ENCODE measurements at regions not wholly inside any gene's neighbourhood (a gene's known extent, or its start where the extent isn't known, plus 50 kb on each side); places are given as distances from the start of the nearest gene placed in this dataset.

- H3K4me3 ChIP-seq: no peak overlapping the region
- H3K27me3 ChIP-seq: no peaks in the 10 kb centered on the region
- peak overlapping the region; percentile 21 to 36 for H3K27ac ChIP-seq
- peak; percentile 85 to 99 (median 99) for TF ChIP-seq POLR2AphosphoS5 (IDR thresholded peaks at IDR 0.05)
- TF ChIP-seq POLR2A (IDR thresholded peaks at IDR 0.05): no peak
- TF ChIP-seq CTCF (IDR thresholded peaks at IDR 0.05): peak in 2 of 3 donors; percentile 16 to 20
- H3K4me1 ChIP-seq: no peaks in the 10 kb centered on the region
- no peaks in the 10 kb centered on the region for H3K9me3 ChIP-seq
- H3K36me3 ChIP-seq: no peaks in the 10 kb centered on the region
- DNase-seq (ENCODE audit: low spot score in 2 of 2): peak; percentile 76 to 85
- intact Hi-C loops (cut with DNase I; ENCODE audit: low total_unique reads): no loop called here
These were observed 129.0 kb upstream of the MED13L start for GRCh38 chr12:116406529-116406928.

- no peaks in the 10 kb centered on the region for H3K36me3 ChIP-seq
- TF ChIP-seq CTCF (IDR thresholded peaks at IDR 0.05): no peak
- TF ChIP-seq POLR2AphosphoS5 (IDR thresholded peaks at IDR 0.05): no peak
- TF ChIP-seq POLR2A (IDR thresholded peaks at IDR 0.05): no peak
- no peaks in the 10 kb centered on the region for H3K27me3 ChIP-seq
- H3K27ac ChIP-seq: no peak overlapping the region
- H3K4me1 ChIP-seq: no peaks in the 10 kb centered on the region
- DNase-seq (ENCODE audit: low spot score in 2 of 2): no peak
- H3K9me3 ChIP-seq: no peaks in the 10 kb centered on the region
- intact Hi-C loops (cut with DNase I; ENCODE audit: low total_unique reads): no loop called here
- no peak overlapping the region for H3K4me3 ChIP-seq
These were observed 131.2 kb upstream of the MED13L start for GRCh38 chr12:116408489-116409250.

- Histone ChIP-seq H3K27ac (no peak overlapping the region), H3K27me3 (no peaks in the 10 kb centered on the region), H3K9me3 (no peaks in the 10 kb centered on the region), H3K4me1 (no peaks in the 10 kb centered on the region), H3K36me3 (no peaks in the 10 kb centered on the region), H3K4me3 (no peak overlapping the region)
- no peak for TF ChIP-seq POLR2A (IDR thresholded peaks at IDR 0.05)
- no peak for TF ChIP-seq CTCF (IDR thresholded peaks at IDR 0.05)
- no peak for TF ChIP-seq POLR2AphosphoS5 (IDR thresholded peaks at IDR 0.05)
- intact Hi-C loops (cut with DNase I; ENCODE audit: low total_unique reads): no loop called here
- DNase-seq (ENCODE audit: low spot score in 2 of 2): no peak
These were observed 134.5 kb upstream of the MED13L start for GRCh38 chr12:116411977-116412376.

- intact Hi-C loops (cut with DNase I; ENCODE audit: low total_unique reads): no loop called here
- H3K9me3 ChIP-seq: no peaks in the 10 kb centered on the region
- TF ChIP-seq POLR2AphosphoS5 (IDR thresholded peaks at IDR 0.05): no peak
These were observed 137.4 kb upstream of the MED13L start for GRCh38 chr12:116414891-116415290.

GRCh38 chr12:116415408-116416108, 138.1 kb upstream of the MED13L start:
- Histone ChIP-seq H3K36me3 (no peaks in the 10 kb centered on the region), H3K4me1 (no peaks in the 10 kb centered on the region), H3K27ac (no peak overlapping the region), H3K9me3 (no peaks in the 10 kb centered on the region), H3K27me3 (no peaks in the 10 kb centered on the region), H3K4me3 (no peak overlapping the region)
- TF ChIP-seq POLR2AphosphoS5 (IDR thresholded peaks at IDR 0.05) (no peak), POLR2A (IDR thresholded peaks at IDR 0.05) (no peak), CTCF (IDR thresholded peaks at IDR 0.05) (no peak)
- DNase-seq (ENCODE audit: low spot score in 2 of 2): no peak
- intact Hi-C loops (cut with DNase I; ENCODE audit: low total_unique reads): no loop called here

More at GRCh38 chr12:116414891-116415290, 137.4 kb upstream of the MED13L start:
- no peak overlapping the region for H3K27ac ChIP-seq
- no peak overlapping the region for H3K4me3 ChIP-seq
- H3K27me3 ChIP-seq: no peaks in the 10 kb centered on the region
- H3K4me1 ChIP-seq: no peaks in the 10 kb centered on the region
- DNase-seq (ENCODE audit: low spot score in 2 of 2): no peak
- no peaks in the 10 kb centered on the region for H3K36me3 ChIP-seq

All from breast epithelium (tissue), 4 donors.